DMS 273 treated with DMSO at 0.1 percent for 48 hours (cell line): ENCODE measurements at regions not wholly inside any gene's neighbourhood (a gene's known extent, or its start where the extent isn't known, plus 50 kb on each side); places are given as distances from the start of the nearest gene placed in this dataset.

ENCODE experiments used
- DNase-seq: peaks from one replicate; lab custom pipeline; 2025; lab: John Stamatoyannopoulos, UW

DNA sequence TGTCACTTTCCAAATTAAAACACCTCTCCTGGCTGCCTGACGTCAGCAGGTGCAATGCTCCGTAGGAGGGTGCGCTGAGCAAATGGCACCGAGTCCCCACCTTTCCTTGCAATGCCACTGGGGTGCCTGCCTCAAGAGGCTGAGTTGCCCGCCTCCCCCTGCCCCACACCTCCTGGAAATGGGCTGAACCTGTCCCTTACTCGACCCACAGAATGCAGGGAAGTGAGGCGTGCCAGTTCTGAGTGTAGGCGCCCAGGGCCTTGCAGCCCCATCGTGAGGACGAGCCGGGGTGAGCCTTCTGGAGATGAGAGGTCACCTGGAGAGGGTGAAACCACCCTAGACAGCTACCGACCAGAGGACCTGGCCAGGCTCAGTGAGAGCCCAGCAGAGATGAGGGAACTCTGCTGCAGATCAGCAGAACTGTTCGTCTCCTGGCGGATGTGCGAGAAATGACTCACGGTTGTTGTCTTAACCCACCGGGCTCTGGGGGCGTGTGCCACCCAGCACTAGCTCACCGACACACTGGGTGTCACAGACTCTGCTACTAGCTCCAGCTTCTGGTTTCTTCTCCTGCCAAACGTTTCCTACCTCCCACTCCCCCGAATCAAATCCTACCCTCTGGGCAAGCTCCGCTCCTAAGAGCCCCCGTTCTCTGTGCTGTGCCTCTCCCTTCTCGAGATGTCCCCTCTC is 168.7 kb upstream of the HDAC4 start:
- no peak for DNase-seq

DNA sequence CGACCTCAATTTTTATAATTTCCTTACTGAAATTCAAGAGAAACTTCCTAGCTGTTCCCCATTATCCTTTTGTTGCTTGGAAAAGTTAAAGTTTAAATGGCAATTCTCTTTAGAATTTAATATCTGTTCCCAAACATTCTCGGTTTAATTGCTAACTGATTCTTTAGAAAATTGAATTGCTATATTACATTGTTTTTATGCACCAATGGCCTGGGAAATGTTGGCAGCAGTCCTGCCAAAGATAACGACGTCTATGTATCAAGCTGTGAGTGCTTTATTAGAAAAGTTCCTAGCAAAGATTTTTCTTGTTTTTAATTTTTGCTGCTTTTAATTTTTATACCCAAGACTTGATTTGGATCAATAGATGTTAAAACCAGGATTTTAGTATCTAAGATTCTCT is 167.8 kb upstream of the HDAC4 start:
- no peak for DNase-seq

GRCh38 chr2:239567786-239568185 is 167.0 kb upstream of the HDAC4 start:
- no peak for DNase-seq

GRCh38 chr2:239566995-239567568 is 166.3 kb upstream of the HDAC4 start:
- DNase-seq: no peak

- no peak for DNase-seq
Measured at GRCh38 chr2:239566162-239566994, 165.6 kb upstream of the HDAC4 start.

DNA sequence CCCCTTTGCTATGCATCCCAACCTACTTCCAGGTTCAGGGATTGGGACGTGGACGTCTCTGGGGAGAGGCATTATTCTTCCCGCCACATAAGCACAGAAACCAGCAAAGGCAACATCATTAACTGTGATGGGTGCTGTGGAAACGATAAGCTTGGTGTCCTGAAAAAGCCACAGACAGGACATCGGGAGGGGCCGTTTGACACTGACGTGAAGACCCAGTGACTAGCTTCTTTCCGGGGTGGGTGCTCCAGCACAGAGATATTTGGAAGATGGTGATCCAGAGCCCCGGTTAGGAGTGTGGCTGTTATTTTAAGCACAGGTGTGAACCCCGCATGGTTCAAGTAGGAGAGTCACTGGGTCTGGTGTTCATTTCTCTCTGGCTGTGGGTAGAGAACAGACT is 163.8 kb upstream of the HDAC4 start:
- DNase-seq: no peak

DNA sequence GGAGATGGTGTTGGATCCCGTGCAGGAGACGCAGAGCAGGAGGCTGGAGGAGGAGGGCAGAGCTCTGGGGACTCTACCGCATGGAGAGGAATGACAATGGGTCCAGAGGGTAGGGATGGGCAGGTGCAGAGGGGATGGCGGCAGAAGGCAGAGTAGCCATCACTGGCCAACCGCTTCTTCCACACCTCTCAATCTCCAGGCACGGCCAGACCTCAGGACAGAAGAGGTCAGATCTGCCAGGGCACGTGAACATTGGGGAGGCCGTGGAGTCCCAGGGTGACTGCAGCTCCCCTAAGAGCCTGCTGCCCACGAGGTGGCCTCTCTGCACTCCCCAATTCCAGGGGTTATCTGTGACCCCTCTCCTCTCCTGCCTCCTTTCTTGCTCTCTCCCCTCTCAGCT is 162.7 kb upstream of the HDAC4 start:
- DNase-seq: no peak

GRCh38 chr2:239561446-239562001 is 160.7 kb upstream of the HDAC4 start:
- DNase-seq: no peak

GRCh38 chr2:239559417-239560261 is 158.8 kb upstream of the HDAC4 start:
- DNase-seq: no peak

DNA sequence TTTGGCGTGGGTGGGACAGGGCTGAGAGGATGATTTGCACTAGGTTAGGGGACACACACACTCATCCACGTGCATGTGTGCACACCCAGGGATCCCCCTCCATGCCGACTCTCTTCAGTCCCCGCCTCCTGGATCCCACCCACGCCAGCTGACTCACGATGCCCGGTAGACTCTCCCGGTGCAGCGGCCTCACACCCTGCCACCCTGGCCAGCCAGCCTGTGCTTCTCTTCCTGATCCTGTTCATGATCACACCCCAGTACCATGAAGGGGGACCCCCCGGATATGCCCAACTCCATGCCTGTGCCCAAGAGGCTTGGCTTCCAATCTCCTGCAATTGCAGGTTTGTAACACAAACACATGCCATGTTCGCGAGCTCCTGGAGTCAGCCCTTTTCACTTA is 157.8 kb upstream of the HDAC4 start:
- no peak for DNase-seq

DNA sequence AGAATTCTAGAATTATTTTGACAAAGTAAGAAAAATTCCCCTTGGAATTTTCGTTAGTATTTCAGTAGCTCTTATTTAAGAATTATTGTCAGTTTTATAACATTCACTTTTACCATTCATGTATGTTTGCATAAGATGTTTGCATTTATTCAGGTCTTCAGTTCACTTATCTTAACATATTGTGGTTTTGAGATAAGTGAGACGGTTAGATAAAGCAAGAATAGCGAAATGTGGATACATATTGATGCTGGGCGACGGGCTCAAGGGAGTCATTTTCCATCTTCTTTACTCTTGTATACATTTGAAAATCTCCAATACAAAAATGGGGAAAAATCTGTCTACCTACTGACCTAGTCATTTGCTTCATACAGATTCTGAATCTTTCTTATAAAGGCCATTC is 156.7 kb upstream of the HDAC4 start:
- no peak for DNase-seq

DNA sequence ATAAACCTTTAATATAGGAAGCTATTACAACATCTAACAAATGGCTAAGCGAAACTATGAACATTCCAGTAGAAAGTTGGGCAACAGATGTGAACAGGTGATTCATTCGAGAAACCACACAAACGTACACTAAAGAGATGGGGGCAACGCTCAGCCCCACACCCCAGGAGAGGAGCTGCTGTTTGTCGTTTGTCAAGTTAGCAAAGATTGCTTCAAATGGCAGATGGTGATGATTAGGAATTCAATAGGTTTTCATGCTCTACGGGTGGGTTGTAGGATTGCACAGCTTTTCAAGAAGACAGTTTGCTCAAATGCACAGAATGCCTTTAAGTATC is 154.7 kb upstream of the HDAC4 start:
- no peak for DNase-seq

DNA sequence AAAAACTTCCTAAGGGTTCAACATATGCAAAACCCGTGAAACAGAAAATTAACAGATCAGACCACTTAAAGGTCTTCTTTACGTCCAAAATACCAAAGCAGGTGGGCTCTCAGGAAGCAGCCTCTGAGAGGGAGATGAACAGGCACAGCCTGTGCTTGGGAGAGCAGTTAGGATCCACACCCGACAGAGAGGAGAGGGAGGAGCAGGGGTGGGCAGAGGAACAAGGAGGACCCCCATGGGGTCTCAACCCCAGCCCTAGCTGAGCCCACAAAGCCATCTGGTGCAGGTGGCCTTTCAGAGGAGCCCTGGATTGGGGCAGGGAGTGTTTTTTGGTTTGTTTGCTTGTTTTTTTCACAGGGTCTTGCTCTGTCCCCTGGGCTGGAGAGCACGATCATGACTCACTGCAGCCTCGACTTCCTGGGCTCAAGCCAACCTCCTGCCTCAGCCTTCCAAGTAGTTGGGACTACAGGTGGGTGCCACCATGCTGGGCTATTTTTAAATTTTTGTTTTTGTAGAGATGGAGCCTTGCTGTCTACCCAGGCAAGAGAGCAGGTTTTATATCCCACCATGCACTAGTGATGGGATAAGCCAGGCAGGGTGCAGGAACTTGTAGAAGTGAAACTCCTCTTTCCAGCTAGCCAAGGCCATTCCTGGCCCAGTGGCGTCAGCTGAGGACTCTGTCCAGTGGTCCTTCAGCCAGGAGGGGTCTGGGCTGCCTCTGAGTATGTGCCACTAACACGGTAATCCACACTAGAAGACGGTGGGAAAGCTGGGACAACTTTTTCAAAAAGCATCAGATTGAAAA is 154.1 kb upstream of the HDAC4 start:
- no peak for DNase-seq

GRCh38 chr2:239553376-239554000 is 152.7 kb upstream of the HDAC4 start:
- no peak for DNase-seq

DNA sequence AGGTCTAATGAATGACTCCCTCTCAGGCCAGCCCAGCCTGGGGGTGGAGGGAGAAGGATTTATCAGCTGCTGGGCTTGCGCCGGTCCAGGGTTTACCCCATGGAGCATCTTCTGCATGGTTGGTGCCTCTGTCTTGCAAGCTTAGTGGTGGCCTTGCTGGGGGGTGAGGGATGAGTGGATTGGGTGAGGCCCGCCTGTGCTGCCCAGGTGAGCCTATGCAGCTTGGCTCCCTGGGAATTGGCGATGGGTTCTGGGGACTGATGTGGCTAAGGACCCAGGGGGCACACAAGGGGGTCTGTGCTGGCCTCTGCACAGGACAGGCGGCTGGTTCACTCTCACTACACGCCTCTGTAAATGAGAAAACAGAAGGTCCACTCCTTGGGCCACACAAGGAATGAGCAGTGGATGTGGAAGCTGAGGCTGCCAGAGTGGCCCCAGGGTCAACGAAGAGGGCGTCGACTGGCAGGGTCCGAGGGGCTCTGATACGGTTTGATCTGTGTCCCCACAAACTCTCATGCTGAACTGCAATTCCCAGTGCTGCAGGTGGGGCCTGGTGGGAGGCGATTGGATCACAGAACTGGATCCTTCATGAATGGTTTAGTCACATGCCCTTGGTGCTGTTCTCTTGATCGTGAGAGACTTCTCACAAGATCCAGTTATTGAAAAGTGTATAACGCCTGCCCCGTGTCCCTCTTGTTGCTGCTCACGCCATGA is 151.6 kb upstream of the HDAC4 start:
- no peak for DNase-seq

GRCh38 chr2:239551206-239551605 is 150.4 kb upstream of the HDAC4 start:
- DNase-seq: no peak

- DNase-seq: no peak
Measured at GRCh38 chr2:239550357-239550756, 149.5 kb upstream of the HDAC4 start.

GRCh38 chr2:239549711-239550255 is 149.0 kb upstream of the HDAC4 start:
- DNase-seq: no peak

DNA sequence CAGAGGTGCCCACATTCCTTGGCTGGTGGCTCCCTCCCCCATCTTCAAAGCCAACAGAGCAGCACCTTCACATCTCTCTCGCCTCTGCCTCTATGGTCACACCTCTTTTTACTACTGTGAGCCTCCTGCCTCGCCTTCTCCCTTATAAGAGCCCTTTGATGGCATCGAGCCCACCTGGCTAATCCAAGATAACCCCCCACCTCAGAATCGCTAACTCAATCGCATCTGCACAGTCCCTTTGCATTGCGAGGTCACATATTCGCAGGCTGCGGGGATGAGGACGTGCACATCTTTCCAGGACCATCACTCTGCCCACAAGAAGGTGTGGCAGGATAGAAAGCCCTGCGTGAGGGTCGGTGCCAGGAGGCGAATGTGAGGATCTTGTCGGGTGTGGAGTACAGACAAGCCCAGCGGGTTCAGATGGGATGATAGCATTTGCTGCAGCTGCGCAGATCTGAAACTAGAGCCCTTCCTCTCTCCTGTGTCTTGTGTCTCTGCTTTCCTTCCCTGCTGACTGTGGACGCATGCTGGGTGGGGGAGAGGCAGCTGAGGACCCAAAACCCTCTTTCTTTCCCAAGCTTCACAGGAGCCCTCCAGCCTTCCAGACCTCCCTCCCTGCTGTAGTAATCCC is 148.3 kb upstream of the HDAC4 start:
- DNase-seq: no peak
